ENCODE measurements at regions not wholly inside any gene's neighbourhood (a gene's known extent, or its start where the extent isn't known, plus 50 kb on each side); places are given as distances from the start of the nearest gene placed in this dataset.
"Not testable (repeated sequence)": the region's sequence is repeated elsewhere in the genome, so short reads cannot be mapped to it uniquely, and the experiment has no call there.

DNA sequence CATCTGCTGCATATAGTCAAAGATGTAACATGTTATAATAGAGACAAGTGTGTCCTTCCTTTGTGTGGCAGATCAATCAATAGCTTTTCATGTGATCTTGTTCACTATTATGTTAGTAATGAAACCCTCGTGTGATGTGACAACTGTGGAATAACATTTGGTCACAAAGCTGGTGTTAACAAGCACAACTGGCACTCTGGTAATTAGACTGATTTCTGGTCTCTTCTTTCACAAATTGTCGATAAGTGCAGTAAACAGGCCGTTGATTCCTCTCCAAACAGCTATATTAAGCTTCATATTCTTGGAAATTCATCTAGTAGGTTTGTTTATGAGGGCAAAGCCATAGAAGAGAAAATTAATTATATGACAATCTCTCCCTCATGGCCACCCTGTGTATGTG is 616.7 kb upstream of the PTBP2 start:
- Mint-ChIP-seq H3K27me3 (ENCODE audit: low read depth) (no peaks in the 10 kb centered on the region), H3K9me3 (peaks cover 20% of the 10 kb centered on the region), H3K36me3 (ENCODE audit: low read depth) (no peaks in the 10 kb centered on the region), H3K4me1 (ENCODE audit: low read depth) (no peaks in the 10 kb centered on the region), H3K27ac (no peak overlapping the region), H3K4me3 (no peak overlapping the region)
- no peak for DNase-seq (ENCODE audit: low spot score)

DNA sequence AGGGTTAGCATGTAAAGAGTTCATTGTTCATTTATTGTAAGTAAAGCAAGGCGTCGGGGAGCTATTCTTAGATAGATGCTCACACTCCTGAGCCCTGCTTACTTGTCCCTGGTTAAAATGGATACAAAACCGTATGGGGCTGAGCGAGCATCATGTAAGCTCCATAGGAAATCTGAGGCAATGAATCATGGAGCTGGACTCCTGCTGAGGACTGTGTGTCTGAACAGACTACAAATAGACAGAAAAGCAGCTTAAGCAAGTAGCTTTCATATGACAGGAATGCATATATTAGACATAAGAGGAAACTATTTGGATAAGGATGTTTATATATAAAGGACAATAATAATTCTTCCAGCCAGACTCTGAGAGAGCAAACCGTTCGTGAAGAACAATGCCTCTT is 604.9 kb upstream of the PTBP2 start:
- no peaks in the 10 kb centered on the region for H3K36me3 Mint-ChIP-seq (ENCODE audit: low read depth)
- no peaks in the 10 kb centered on the region for H3K27me3 Mint-ChIP-seq (ENCODE audit: low read depth)
- peaks cover 16% of the 10 kb centered on the region for H3K9me3 Mint-ChIP-seq
- no peak for DNase-seq (ENCODE audit: low spot score)
- no peaks in the 10 kb centered on the region for H3K4me1 Mint-ChIP-seq (ENCODE audit: low read depth)
- H3K4me3 Mint-ChIP-seq = no peak overlapping the region
- no peak overlapping the region for H3K27ac Mint-ChIP-seq

DNA sequence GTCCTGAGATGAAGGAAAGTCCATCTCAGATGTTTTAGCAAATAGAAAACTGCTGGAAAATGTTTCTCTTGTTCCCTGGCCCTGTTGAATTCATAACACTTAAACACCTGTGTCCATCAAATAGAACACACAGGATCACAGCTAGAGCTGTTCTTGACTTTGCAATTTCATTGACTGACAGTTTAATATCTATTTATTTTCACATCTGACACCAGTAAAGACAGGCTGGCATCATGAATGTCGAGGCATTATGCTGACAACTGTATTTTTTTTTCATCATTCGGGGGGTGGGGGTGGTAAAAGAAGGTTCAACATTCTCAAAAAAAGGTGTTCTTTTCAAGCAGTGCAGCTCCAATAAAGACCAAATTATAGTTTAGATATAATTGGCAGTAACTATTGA is 591.2 kb upstream of the PTBP2 start:
- Mint-ChIP-seq H3K27me3 (ENCODE audit: low read depth) (no peaks in the 10 kb centered on the region), H3K4me3 (no peak overlapping the region)
- no peak for DNase-seq (ENCODE audit: low spot score)

DNA sequence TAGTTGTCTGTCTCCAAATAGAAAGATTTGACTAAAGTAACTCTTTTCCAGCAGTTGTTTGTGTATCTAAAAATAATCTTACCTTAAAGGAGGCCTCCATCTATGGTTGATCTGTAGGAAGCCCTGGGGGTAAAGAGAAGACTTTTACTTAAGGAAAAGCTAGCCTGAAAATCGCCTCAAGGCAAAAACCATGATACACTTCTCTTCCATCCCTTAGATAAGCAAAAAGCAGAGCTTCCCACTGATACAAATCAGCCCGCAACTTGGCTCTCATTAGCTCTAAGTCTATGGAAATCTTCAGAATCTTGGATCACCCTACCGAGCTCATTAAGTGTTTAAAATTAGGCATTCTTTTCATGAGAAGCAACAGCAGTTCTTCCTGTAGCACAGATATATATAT is 576.9 kb upstream of the PTBP2 start:
- H3K36me3 Mint-ChIP-seq (ENCODE audit: low read depth) = no peaks in the 10 kb centered on the region
- no peak overlapping the region for H3K4me3 Mint-ChIP-seq
- H3K27ac Mint-ChIP-seq = no peak overlapping the region
- H3K4me1 Mint-ChIP-seq (ENCODE audit: low read depth) = no peaks in the 10 kb centered on the region
- no peaks in the 10 kb centered on the region for H3K27me3 Mint-ChIP-seq (ENCODE audit: low read depth)
- no peak for DNase-seq (ENCODE audit: low spot score)
- peaks cover 26% of the 10 kb centered on the region for H3K9me3 Mint-ChIP-seq

More for the DNA sequence above, 591.2 kb upstream of the PTBP2 start:
- Mint-ChIP-seq H3K36me3 (ENCODE audit: low read depth) (no peaks in the 10 kb centered on the region), H3K9me3 (peaks cover 11% of the 10 kb centered on the region), H3K27ac (no peak overlapping the region), H3K4me1 (ENCODE audit: low read depth) (no peaks in the 10 kb centered on the region)

DNA sequence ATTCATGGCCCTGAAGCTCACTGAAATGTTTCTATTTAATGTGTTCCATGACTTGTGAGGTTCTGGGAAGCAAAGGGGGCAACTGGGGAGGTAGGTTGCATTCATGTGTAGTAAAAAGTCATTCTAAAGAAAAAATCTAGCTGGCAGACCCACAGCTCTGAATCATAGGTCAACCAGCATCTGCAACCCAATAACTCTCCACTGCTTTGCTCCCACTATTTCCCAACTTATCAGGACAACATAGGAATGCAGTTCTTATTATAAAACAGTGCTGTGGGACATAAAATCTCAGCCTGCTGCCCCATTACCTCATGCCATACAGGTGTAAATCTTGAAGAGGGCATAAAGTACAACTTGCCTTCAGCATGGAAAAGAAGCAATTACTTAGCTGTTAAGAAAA is 576.1 kb upstream of the PTBP2 start:
- H3K4me1 Mint-ChIP-seq (ENCODE audit: low read depth) = no peaks in the 10 kb centered on the region
- no peak overlapping the region for H3K27ac Mint-ChIP-seq
- DNase-seq (ENCODE audit: low spot score) = no peak
- H3K9me3 Mint-ChIP-seq = peaks cover 31% of the 10 kb centered on the region
- H3K4me3 Mint-ChIP-seq = no peak overlapping the region
- no peaks in the 10 kb centered on the region for H3K36me3 Mint-ChIP-seq (ENCODE audit: low read depth)
- no peaks in the 10 kb centered on the region for H3K27me3 Mint-ChIP-seq (ENCODE audit: low read depth)

DNA sequence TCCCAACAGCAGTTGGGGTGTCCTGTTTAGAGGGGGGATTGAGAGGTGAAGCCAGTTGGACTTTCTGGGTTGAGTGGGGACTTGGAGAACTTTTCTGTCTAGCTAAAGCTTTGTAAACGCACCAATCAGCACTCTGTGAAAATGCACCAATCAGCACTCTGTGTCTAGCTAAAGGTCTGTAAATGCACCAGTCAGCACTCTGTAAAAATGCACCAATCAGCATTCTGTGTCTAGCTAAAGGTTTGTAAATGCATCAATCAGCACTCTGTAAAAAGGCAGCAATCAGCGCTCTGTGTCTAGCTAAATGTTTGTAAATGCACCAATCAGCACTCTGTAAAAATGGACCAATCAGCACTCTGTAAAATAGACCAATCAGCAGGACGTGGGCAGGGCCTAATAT is 568.6 kb upstream of the PTBP2 start:
- not testable (repeated sequence) for DNase-seq (ENCODE audit: low spot score); H3K4me1 Mint-ChIP-seq (ENCODE audit: low read depth); H3K27me3 Mint-ChIP-seq (ENCODE audit: low read depth); H3K4me3 Mint-ChIP-seq; H3K27ac Mint-ChIP-seq; H3K36me3 Mint-ChIP-seq (ENCODE audit: low read depth)
- peaks cover 30% of the 10 kb centered on the region for H3K9me3 Mint-ChIP-seq

DNA sequence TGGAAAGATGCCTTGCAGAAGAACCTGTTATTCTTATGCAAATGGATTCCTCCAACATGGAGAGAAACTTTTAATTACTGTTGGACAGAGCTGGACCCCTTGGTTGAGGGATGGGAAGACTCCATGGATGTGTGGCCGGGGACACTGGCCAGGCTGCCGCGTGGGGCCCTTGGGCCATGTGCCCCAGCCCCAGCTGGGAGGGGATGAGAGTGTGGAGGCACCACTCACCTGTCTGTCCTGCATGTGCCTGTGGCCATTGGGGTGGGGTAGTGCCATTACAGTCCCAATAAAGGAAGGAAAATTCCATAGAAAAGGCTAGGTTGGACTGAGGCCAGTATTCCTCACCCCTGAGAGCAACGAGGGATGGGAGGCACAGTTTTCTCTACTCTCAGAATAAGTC is 564.5 kb upstream of the PTBP2 start:
- Mint-ChIP-seq H3K4me1 (ENCODE audit: low read depth) (no peaks in the 10 kb centered on the region), H3K9me3 (peaks cover 19% of the 10 kb centered on the region), H3K4me3 (no peak overlapping the region), H3K36me3 (ENCODE audit: low read depth) (no peaks in the 10 kb centered on the region), H3K27ac (no peak overlapping the region), H3K27me3 (ENCODE audit: low read depth) (no peaks in the 10 kb centered on the region)
- DNase-seq (ENCODE audit: low spot score) = no peak

DNA sequence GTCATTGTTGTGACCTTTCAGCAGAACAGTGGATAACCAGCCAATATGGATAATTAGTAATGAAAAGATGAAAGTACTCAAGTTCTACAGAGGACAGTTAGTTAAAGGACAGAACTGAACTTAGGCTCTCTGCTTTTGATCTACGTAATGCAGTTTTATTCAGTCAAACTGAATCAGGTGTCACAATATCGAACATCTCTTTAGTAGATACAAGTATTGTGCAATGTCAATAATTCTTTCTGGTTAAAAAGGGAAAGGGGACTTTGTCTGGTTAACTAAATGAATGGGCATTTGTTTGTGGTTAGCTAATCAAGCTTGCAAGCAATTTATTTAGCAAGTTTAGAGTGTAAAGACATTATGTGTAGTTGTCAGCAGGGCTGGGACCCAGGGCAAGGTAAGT is 562.2 kb upstream of the PTBP2 start:
- Mint-ChIP-seq H3K36me3 (ENCODE audit: low read depth) (no peaks in the 10 kb centered on the region), H3K4me3 (no peak overlapping the region), H3K27me3 (ENCODE audit: low read depth) (no peaks in the 10 kb centered on the region), H3K4me1 (ENCODE audit: low read depth) (no peaks in the 10 kb centered on the region), H3K27ac (no peak overlapping the region), H3K9me3 (peaks cover 24% of the 10 kb centered on the region)
- DNase-seq (ENCODE audit: low spot score) = no peak

DNA sequence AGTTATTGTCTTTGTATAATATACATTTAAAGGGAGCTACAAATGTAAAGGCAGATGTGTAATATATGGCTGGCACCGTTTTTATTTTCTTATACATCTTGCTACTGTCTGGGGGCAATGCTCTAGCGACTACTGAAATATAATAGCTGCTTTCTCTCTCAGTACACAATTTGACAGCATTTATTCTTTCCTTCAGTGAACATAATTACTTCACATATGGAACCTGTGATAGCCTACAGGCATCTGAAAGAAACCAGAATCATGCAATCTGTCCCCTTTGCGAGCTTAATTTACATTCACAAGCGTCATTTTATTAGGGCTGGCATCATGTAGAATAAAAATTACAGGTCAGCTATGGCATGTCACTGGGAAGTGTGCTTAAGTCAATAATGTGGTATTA is 557.5 kb upstream of the PTBP2 start:
- no peak for DNase-seq (ENCODE audit: low spot score)
- no peaks in the 10 kb centered on the region for H3K36me3 Mint-ChIP-seq (ENCODE audit: low read depth)
- H3K27ac Mint-ChIP-seq = no peak overlapping the region
- no peaks in the 10 kb centered on the region for H3K4me1 Mint-ChIP-seq (ENCODE audit: low read depth)
- H3K9me3 Mint-ChIP-seq = peaks cover 24% of the 10 kb centered on the region
- H3K4me3 Mint-ChIP-seq = no peak overlapping the region
- no peaks in the 10 kb centered on the region for H3K27me3 Mint-ChIP-seq (ENCODE audit: low read depth)

DNA sequence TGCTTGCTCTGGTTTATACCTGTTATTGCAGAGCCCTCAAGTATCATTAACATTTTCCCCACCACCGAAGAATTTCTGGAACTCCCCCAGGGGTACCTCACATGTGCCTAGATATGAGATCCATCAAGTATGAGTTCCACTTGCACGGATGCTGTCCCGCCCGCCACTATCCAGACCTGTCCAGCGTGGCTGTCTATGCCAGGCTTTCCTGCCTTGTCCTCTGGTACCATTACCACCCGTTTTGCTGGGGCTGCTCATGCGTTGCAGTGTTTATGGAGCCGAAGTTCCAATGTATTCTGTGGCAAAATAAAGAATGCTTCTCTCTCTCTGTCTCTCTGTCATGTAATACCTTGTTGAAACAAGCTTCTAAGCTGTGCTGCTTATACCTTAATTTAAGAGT is 543.5 kb upstream of the PTBP2 start:
- Mint-ChIP-seq H3K4me3 (no peak overlapping the region), H3K27me3 (ENCODE audit: low read depth) (no peaks in the 10 kb centered on the region), H3K36me3 (ENCODE audit: low read depth) (no peaks in the 10 kb centered on the region), H3K9me3 (peaks cover 3% of the 10 kb centered on the region), H3K27ac (no peak overlapping the region), H3K4me1 (ENCODE audit: low read depth) (no peaks in the 10 kb centered on the region)
- DNase-seq (ENCODE audit: low spot score) = no peak

DNA sequence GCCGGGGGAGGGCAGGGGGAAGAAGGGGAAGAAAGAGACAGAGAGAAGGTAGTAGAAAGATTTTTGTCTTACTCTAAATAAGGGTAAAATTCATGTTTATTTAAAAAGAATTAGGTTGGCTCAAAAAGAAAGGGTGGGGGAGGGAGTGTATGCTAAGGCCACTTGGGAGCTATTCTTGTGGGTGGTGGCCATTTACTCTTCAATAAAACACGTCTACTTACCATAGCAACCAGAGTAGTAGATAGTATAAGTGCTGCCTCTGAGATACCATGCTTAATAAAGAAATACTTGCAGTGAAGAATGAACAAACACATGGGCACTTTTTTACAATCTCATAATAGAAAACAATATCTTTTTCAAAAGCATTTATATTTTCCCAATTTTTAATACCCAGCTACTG is 538.1 kb upstream of the PTBP2 start:
- Mint-ChIP-seq H3K9me3 (peaks cover 3% of the 10 kb centered on the region), H3K36me3 (ENCODE audit: low read depth) (no peaks in the 10 kb centered on the region), H3K4me1 (ENCODE audit: low read depth) (no peaks in the 10 kb centered on the region), H3K4me3 (no peak overlapping the region), H3K27ac (no peak overlapping the region), H3K27me3 (ENCODE audit: low read depth) (no peaks in the 10 kb centered on the region)
- no peak for DNase-seq (ENCODE audit: low spot score)

DNA sequence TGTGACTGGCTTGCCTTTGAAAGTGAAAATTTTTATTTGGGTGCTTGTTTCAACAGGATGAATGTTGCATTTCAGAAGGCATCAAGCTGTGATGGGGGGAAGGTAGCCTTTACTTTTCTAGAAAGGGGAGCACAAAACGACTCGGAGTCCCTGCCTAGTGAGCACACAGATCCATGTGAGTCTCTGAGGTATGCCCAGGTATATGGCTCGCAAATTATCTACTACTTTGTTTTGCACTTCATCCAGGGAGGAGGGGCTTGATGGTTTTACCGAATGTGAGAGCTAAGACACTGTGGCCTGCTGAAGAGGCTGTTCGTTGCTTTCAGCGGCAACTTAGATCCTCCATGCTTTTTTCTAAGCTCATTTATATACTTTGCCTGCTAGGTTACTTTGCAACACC is 537.7 kb upstream of the PTBP2 start:
- Mint-ChIP-seq H3K27ac (no peak overlapping the region), H3K27me3 (ENCODE audit: low read depth) (no peaks in the 10 kb centered on the region), H3K36me3 (ENCODE audit: low read depth) (no peaks in the 10 kb centered on the region), H3K9me3 (peaks cover 3% of the 10 kb centered on the region), H3K4me1 (ENCODE audit: low read depth) (no peaks in the 10 kb centered on the region), H3K4me3 (no peak overlapping the region)
- DNase-seq (ENCODE audit: low spot score) = no peak

DNA sequence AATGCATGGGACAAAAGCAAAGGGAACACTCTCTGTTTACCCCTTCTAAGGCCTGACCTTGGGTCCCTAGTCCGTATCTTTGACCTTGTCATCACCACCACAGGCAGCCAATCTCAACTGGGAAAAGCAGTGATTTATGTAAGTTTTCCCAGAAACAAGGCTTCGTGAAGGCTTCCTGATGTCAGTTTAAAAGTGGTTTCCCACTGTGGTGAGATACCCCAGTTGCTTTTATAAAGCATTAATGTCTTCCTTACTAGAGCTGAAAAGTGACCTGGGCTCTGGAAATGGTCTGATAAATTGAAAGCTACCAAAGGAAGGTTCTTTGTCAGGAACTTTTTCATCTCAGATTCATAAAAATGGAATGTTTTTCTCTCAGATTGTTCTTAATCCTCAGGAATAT is 536.4 kb upstream of the PTBP2 start:
- Mint-ChIP-seq H3K9me3 (peaks cover 3% of the 10 kb centered on the region), H3K36me3 (ENCODE audit: low read depth) (no peaks in the 10 kb centered on the region), H3K27me3 (ENCODE audit: low read depth) (no peaks in the 10 kb centered on the region), H3K27ac (no peak overlapping the region), H3K4me3 (no peak overlapping the region), H3K4me1 (ENCODE audit: low read depth) (no peaks in the 10 kb centered on the region)
- no peak for DNase-seq (ENCODE audit: low spot score)

DNA sequence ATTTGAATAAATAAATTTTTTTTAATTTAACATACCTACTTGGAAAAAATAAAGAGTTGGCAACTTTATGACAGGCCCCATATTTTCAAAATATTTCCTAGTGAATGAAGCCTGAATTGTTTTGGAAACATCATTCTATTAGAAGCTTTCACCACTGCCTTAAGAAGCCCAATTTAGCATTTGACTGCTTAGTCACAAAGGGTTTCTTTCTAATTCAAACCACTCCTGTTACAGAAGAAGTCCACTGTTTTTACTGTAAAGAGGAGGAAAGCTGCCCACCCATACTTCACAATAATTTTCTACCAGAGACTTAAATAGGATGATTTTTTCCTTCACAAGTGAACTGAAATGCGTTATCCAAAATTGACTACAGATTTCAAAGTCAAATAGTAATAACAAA is 534.6 kb upstream of the PTBP2 start:
- DNase-seq (ENCODE audit: low spot score) = no peak
- Mint-ChIP-seq H3K4me3 (no peak overlapping the region), H3K27me3 (ENCODE audit: low read depth) (no peaks in the 10 kb centered on the region), H3K36me3 (ENCODE audit: low read depth) (no peaks in the 10 kb centered on the region), H3K4me1 (ENCODE audit: low read depth) (no peaks in the 10 kb centered on the region), H3K27ac (no peak overlapping the region), H3K9me3 (peaks cover 15% of the 10 kb centered on the region)

DNA sequence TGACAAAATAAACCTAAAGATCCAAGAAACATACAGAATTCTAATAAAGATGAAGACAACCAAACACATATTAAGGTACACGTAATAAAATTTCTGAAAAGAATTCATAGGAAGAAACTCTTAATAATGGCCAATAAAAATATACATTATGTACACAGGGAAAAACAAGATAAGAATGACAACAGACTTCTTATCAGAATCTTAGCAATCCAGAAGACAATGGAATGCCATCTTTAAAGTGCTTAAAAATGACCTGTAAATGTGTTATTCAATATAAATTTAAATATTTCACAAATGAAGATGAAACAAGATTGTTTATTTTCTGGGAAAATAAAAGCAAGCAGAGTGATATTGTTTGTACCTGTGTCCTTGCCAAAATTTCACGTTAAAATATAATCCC is 530.4 kb upstream of the PTBP2 start:
- no peak overlapping the region for H3K27ac Mint-ChIP-seq
- H3K27me3 Mint-ChIP-seq (ENCODE audit: low read depth) = no peaks in the 10 kb centered on the region
- H3K36me3 Mint-ChIP-seq (ENCODE audit: low read depth) = no peaks in the 10 kb centered on the region
- no peak for DNase-seq (ENCODE audit: low spot score)
- H3K4me3 Mint-ChIP-seq = no peak overlapping the region
- no peaks in the 10 kb centered on the region for H3K4me1 Mint-ChIP-seq (ENCODE audit: low read depth)
- peaks cover 16% of the 10 kb centered on the region for H3K9me3 Mint-ChIP-seq

DNA sequence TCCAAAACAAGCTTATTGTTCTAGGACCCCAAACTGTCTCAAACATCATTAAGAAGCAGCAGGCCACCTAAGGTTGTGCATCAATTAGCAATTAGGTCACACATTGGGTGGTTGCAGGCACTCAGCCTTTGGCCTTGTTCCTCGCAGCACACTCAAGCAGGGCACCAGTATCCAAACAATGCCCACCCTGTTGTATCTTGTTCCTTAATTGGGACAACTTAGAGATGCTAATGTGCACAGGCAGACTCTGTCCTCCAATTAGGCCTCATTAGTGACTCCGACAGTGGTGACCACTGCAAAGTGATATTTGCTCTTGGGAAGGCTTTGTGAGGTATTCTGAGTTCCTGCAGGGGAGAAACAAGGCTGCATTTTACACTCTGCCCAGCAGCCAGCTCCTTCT is 515.1 kb upstream of the PTBP2 start:
- H3K27me3 Mint-ChIP-seq (ENCODE audit: low read depth) = no peaks in the 10 kb centered on the region
- DNase-seq (ENCODE audit: low spot score) = no peak

More for the DNA sequence above, 515.1 kb upstream of the PTBP2 start:
- Mint-ChIP-seq H3K9me3 (no peaks in the 10 kb centered on the region), H3K27ac (no peak overlapping the region), H3K4me3 (no peak overlapping the region), H3K36me3 (ENCODE audit: low read depth) (no peaks in the 10 kb centered on the region), H3K4me1 (ENCODE audit: low read depth) (no peaks in the 10 kb centered on the region)
